ENCODE measurements at regions not wholly inside any gene's neighbourhood (a gene's known extent, or its start where the extent isn't known, plus 50 kb on each side); places are given as distances from the start of the nearest gene placed in this dataset.
A peak's percentile ranks its signal among the peaks of the same experiment; 100 is the strongest.
"Not testable (repeated sequence)": the region's sequence is repeated elsewhere in the genome, so short reads cannot be mapped to it uniquely, and the experiment has no call there.

DNA sequence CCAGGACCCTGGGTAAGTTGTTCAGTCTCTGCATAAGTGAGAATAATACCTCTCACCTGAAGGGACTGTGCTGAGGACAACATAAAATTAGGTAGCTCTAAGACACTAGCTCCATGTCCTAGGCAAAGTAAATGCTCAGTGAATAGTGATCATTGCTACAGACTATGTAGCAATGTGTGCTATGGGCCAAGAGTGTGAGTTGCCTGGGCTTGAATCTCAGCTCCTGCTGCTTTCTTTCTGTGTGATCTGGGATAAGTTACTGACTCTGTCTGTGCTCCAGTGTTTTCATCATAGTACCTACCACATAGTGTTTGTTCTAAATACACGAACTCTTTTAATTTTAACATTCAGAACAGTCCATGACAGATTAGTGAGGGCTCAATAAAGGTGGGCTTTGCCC, 81.1 kb upstream of the MFGE8 start:
- no peak for DNase-seq

DNA sequence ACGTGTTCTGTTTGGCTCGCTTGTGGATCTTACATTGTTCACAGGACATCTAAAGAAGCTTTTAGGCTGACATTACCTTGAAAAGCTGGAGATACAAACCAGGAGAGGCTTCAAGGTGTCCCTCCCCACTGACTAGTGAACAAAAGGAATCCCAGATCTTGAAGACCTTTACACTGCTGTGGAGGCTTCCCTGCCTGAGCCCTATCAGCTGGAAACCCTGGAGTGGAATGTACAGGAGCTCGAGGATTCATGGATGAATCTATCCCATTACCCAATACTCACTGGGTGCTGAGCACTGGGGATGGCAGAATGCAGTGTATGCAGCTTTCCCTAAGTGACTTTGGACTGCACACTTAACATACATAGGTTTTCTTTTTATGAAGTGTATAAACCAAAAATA, 82.3 kb upstream of the MFGE8 start:
- no peak for DNase-seq

DNA sequence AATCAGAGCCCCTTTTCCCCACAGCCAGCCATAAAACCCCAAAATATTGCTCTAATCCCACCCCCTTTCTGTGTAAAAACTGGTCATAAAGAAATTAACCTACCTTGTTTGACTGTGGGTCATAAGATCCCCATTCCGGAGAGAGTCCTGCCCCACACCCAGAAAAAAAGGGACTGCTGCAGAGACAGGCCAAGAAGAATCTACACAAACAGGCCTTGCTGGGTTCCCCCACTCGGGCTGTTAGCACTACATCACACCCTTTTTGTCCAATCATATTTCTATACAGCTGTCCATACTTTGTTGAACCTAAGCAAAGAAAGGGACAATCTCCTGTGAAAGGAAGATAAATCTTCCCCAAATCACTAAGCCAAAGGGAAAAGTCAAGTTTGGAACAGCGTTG, 84.4 kb upstream of the MFGE8 start:
- DNase-seq = no peak

DNA sequence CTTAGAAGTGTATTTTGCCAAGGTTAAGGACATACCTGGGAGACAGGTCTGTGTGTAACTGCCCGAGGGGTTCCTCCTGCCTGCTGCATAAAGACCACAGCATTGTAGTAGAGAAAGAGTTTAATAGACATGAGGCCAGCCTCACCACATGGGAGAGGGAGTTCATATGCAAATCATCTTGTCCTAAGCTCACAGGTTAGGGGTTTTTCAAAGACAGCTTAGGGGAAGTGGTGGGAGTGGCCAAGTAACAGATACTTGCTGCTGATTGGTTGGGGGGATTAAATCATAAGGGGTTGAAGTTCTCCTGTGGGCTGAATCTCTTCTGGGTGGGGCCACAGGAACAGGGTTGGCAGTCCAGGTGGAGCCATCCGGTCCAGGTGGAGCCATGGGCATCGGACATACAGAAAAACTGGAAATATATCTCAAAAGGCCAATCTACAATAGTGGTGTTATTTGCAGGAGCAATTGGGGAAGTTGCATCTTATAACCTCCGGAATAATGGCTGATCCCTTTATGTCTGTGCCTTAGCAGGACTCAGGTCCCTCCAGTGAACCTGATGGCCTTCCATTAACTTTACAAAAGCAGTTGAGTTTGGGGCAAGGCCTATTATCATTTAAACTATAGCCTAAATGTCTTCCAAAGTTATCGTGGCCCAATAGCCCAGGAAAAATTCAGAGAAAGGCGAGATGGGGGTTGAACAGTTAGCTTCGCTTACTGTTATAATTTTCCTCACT, 86.0 kb upstream of the MFGE8 start:
- no peak for DNase-seq

DNA sequence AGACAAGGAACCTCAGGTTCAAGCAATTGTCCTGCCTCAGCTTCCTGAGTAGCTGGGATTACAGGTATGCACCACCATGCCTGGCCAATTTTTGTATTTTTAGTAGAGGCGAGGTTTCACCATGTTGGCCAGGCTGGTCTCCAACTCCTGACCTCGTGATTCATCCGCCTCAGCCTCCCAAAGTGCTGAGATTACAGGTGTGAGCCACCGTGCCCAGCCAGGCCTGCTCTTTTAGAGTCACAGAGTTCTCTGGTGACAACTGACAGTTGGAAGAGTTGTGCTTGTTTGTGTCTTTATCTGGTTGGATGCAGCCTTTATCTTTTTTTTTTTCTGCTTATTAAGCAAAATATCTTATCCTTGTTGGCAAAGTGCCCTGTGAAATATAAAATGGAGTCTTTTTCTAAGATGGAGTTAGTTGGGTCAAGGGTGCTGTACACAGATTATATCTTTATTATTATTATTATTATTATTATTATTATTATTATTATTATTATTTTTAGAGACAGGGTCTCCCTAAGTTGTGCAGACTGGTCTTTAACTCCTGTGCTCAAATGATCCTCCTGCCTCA, 86.5 kb upstream of the ABHD2 start:
- not testable (repeated sequence) for DNase-seq

DNA sequence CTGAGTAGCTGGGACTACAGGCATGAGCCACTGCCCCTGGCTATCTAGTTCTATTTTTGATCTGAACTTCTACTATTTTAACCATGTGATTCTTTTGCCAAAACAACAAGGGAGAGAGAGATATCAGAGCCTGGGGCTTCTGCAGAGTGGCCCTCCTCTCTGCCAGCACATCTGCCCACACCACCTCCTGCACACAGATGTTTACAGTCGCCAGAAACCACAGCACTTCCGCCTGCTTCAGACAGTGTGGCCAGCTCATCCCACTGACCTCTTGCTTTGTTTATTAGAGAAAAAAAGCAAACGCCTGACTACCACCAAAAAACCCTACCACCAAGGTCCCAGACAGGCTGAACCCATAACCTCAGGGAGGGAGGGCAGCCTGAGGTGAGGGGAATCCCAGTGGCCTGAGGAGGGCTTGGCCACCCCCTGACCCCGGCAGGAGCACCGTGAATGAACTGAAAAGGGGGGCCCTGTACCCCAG, 85.9 kb upstream of the ABHD2 start:
- no peak for DNase-seq

DNA sequence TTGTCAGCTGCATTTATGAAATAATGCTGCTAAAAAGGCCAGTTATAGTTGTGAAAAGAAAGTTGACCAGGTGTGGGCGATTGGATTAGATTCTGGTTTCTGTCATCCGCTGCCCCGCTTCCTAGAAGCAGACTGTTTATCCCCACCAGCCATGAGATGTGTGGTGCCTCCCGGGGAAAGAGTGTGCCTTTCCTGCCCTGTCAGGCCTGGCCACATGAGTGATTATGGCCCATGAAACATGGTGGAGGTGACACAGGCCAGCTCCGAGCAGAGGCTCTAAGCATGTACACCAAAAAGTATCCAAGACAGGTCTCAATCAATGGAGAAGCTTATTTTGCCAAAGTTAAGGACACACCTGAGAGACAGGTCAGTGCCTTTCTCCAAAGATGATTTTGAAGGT, 85.4 kb upstream of the ABHD2 start:
- no peak for DNase-seq

DNA sequence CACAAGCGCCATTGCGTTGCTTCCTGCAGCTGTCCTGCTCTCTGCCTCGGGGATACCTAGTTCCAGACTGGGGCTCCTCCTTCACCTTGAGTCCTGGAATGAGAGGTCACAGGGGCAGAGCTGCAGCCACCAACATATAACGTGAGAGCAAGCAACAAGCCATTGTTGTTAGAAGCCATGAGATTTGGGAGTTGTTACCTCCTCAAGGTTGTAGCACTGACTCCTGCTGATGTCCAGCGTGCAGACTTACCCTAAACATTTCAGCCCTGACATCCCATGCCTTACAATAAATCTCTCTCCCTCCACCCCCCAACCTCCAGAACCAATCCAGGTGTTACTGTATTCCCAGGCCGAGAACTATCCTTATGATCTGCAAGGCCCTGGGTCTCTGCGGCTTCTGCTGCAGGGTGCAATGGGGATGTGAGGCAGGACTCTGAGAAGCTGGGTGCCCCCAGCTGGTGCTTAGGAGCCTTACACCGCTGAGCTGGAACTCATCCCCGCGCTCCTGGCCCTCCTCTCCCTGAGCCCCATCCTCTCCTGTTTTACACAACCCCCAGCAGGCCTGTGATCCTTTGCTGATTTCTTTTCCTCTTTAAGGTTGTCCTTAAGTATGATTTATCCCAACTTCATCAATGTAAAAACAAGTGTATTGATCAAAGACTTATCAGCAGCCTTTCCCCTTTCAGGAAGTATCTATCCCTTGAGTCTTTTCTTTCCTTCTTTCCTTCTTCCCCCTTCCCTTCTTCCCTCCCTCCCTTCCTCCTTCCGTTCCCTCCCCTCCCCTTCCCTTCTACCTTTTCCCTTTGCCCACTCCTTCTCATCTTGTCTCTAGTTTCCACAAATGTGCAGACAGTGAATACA, 84.2 kb upstream of the ABHD2 start:
- peak in 20 of 51 donors; percentile 2 to 48 (median 16) for DNase-seq

DNA sequence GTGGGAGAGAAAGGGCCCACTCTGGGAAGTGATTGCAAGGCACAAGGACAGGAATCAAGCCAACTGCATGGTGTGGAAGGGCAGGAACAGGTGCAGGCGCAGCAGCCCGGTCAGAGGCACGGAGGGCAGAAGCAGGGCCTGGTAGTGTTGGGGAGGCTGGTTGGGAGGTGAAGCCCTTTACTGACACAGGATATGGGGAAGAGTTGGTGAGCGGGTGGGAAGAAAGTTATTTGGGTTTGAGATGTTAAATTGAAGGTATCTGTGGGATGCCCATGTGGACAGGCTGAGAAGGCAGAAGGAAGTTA, 83.6 kb upstream of the ABHD2 start:
- no peak for DNase-seq

DNA sequence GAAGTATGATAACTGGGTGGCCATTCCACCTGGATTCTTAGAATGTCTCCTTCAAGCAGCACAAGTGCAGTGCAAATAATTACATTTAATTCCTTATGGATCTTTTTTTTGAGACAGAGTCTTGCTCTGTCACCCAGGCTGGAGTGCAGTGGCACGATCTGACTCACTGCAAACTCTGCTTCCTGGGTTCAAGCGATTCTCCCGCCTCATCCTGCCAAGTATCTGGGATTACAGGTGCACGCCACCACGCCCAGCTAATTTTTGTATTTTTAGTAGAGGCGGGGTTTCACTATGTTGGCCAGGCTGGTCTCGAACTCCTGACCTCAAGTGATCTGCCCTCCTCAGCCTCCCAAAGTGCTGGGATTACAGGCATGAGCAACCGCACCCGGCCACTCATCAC, 80.7 kb upstream of the ABHD2 start:
- not testable (repeated sequence) for DNase-seq

DNA sequence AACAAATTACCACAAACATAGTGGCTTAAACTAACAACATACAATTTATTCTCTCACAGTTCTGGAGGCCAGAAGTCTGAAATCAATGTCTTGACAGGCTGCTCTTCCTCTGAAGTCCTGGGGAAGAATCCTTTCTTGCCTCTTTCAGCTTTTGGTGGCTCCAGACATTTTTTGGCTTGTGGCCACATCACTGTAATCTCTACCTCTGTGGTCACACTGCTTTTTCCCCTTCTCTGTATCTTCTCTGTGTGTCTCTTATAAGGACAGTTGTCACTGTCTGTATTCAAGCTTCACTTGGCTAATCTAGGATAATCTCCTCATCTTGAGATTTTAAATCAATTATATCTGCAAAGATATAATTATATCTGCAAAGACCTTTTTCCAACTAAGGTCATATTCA, 80.3 kb upstream of the ABHD2 start:
- no peak for DNase-seq

DNA sequence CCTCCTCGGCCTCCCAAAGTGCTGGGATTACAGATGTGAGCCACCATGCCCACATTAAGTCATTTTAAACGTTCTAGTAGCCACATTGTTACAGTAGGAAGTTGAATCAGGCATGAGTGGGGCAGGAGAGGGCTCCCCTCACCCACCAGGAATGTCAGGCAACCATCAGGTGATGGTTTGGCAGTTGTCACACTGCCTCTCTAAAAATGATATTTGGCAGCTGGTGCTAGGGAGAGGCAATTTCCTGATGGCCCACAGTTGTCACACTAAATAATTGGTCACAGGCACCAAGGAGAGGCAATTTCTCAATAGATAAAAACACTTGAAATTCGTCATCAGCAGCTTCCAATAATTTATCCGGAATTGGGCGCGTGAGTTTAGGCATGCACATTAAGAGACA, 79.2 kb upstream of the ABHD2 start:
- DNase-seq = no peak

DNA sequence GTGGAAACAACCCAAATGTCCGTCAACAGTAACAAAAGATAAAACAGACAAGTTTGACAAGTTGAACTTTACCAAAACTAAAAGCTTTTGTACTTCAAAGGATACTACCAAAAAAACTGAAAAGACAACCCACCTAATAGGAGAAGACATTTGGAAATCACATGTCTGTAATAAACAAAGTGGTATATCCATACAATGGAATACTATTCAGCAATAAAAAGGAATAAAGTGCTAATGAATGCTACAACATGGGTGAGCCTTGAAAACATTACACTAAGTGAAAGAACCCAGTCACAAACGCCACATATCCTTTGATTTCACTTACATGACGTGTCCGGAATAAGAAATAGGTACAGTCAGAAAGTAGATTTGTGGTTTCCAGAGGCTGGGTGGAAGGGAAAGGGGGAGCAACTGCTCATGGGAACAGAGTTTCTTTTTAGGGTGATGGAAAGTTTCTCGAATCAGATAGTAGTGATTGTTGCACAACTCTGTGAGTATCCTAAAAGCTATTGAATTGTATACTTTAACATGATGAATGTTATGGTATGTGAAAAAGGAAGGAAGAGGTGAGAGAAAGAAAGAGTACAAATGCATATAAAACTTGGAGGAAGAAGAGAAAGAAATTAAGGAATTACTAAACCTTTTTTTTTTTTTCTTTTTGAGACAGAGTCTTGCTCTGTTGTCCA, 72.7 kb upstream of the ABHD2 start:
- DNase-seq = no peak

DNA sequence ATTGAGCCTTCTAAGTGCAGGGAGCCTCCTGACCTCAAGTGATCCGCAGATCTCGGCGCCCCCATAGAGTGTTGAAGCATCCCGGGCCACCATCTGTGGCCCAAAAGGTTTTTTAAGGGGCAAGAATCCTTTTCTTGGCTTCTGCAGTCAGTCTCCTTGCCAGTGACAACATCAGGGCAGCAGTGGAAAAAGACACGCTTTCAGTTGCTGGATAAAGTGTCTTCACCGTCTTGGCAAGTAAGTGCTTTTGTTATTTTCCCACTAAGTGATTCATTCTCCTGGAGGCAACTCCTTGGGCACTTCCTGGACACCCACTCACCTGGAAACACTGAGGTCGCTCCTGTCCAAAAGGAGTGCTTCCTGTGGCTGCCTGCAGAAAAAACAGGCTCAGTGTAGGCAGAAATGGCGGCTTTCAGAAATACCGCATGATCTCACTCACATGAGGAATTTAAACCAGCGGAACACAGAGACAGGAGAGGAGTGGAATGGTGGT, 71.7 kb upstream of the ABHD2 start:
- no peak for DNase-seq

DNA sequence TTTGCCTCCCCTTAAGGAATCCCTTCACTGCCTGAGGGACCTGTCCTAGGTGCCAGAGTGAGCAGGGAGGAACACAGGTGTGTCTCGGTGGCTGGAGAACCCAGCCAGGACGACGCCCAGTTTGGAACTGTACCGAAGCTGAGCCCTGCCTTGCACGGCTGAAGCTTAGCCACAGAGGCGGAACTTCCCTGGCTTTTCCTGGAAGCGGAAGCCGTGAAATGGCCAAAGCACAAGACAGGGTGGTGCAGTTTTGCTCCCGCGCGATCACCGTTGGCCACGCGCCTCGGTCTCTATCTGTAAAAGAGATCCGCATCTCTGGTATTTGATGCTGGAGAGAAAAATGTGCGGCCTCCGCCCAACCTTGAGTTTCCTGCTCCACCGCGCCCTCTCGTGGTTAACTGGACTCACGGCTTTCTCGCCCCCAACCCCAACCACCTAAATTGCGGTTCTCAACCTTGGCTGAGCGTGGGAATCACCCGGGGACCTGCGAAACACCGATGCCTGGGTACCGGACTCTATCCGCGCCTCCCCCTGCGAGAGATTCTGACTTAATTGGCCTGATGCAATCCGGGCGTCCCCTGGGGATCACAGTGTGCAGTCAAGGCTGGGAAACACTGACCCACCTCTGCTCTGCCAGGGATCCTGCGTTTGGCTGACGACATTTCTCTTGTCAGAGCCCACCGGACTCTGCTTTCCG, 70.7 kb upstream of the ABHD2 start:
- DNase-seq = peak in 47 of 51 donors; percentile 7 to 75 (median 50)

DNA sequence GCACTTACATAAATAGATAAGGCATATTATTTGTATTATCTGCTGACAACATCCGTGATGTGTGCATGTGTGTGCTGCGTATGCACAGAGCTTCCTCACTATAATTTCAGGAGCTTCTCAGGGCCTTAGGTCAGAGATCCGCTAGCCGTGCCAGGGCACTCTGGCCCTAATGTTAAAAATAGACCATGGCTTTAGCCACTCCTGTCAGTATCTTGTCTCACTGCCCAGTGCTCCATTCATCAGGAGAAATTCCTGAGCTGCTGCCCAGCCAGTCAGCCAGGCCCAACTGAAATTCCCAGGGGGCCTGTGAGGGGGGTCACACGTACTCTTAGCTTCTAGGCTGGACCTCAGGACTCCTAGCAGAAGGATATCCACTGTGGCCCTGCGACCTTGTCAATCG, 70.0 kb upstream of the ABHD2 start:
- peak in 30 of 51 donors; percentile 3 to 60 (median 36) for DNase-seq

DNA sequence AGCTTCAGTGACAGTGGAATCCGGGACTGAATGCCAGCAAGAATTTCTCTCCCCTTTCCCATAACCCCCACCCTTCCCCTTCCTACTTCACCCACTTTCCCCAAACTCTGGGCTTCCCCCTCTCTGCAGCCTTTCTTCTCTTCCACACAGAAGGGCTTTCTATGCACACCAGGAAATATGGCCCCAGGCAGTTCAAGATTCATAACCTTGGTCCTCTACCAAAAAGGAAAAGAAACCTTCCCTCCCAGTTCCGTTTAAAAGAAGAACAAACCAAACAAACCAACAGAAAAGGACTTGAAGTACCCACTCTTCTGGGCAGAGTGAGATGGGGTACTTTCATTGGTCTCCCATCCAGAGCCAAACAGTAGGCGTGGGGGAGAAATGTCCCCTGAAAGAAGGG, 68.8 kb upstream of the ABHD2 start:
- DNase-seq = no peak

DNA sequence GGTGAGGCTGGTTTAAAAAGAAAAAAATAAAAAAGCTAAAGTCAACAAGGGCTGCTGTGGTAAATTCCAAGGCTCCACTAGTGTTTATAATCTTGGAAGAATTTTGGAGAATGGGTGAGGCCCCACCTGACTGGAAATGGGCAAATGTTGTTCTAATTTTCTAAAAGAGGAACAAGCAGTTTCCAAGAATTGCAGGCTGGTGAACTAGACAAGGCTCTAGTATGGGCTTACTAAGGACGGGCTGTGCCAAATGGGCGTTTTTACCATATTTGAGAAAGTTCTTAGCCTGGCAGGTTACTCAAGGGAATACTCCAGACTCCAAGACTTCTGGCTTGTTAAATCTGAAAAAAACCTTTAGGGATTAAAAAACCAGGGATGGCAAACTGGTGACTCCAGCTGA, 67.0 kb upstream of the ABHD2 start:
- DNase-seq = no peak

DNA sequence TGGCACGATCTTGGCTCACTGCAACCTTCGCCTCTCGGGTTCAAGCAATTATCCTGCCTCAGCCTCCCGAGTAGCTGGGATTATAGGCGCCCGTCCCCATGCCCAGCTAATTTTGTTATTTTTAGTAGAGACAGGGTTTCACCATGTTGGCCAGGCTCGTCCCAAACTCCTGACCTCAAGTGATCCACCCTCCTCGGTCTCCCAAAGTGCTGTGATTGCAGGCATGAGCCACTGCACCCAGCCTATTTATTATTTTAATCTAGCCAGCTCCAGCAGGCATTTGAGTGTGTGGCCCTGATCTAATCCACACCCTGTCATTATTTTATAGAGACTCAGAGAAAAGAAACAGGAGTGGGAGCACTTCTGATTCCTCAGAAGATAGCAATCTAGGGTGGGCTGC, 66.4 kb upstream of the ABHD2 start:
- DNase-seq = not testable (repeated sequence)

DNA sequence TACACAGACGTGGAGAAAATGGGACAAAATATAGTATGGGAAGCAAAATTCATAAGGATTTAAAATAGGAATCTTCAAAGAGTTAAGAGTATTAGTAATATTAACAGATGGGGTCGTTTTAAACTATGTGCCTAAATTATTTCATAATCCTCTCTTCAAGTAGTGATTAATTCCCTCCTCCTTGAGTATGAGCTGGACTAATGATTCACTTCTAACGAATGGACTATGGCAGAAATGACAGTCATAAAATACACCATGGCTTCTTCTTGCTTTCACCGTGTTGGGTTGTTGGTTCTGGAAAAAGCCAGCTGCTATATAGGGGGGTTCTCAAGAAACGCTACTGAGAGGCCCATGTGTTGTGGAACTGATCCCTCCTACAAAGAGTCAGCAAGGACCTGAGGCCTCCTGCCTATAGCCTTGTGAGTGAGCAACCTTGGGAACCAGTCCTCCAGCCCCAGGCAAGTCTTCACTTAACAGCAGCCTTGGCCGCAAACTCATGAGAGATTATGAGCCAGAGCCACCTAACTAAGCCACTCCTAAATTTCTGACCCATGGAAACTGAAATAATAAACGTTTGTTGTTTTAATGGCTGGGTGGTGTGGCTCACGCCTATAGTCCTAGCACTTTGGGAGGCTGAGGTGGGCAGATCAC, 64.8 kb upstream of the ABHD2 start:
- DNase-seq = no peak

DNA sequence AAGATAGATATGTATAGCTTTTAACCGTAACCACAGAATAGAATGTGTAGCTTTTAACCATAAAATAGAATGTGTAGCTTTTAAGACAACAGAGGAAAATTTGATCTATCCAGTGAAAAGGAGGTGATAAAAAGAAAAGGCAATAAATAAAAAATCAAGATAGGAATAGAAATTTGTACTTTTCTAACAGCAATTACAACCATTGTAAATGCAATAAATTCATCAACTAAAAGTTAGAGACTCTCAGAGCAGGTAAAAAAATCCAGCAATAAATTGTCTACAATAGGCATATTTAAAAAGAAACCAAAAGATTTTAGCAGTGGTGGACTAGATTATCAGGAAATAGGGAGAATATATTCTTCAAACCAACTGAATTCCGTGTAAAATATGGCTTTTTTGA, 63.8 kb upstream of the ABHD2 start:
- no peak for DNase-seq
